Globus pallidus (tissue), 1 donor: ENCODE measurements at regions not wholly inside any gene's neighbourhood (a gene's known extent, or its start where the extent isn't known, plus 50 kb on each side); places are given as distances from the start of the nearest gene placed in this dataset.

ENCODE experiments used
- DNase-seq: peaks from one replicate; pipeline ENCODE4 v3.0.0-alpha.2; 2015; ENCODE audit warnings: low spot score

DNA sequence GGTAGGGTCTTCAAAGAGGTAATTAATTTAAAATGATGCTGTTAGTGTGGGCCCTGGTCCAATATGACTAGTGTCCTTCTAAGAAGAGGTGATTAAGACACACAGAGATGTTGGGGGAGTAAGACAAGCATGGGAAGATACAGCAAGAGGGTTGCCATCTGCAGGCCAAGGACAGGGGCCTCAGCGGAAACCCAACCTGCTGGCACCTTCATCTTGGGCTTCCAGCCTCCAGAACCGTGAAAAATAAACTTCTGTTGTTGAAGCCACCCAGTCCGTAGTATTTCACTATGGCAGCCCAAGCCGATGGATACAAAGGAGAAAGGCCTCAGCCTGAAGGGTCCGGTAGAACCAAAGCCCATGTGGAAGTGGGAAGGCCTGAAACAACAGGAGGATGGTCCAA is 161.7 kb upstream of the UBE2E1 start:
- DNase-seq: no peak

DNA sequence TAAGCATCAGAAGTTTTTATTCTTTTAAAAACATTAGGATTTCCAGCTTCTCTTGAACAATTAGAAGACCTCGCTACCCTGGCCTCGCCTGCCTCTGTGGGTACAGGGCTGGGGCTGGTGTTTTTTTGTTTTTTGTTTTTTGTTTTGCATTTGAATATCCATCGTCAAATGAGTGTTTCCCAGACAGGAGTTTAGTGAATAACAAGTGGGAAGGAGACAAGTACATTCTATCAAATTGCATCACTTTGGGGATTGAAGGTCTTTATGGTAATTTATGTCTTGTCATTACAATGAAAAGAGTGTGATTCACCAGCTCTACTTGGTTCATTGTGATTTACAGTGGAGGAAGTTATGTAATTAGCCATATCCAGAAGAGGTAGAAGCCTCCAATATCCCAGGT is 161.1 kb upstream of the UBE2E1 start:
- no peak for DNase-seq

DNA sequence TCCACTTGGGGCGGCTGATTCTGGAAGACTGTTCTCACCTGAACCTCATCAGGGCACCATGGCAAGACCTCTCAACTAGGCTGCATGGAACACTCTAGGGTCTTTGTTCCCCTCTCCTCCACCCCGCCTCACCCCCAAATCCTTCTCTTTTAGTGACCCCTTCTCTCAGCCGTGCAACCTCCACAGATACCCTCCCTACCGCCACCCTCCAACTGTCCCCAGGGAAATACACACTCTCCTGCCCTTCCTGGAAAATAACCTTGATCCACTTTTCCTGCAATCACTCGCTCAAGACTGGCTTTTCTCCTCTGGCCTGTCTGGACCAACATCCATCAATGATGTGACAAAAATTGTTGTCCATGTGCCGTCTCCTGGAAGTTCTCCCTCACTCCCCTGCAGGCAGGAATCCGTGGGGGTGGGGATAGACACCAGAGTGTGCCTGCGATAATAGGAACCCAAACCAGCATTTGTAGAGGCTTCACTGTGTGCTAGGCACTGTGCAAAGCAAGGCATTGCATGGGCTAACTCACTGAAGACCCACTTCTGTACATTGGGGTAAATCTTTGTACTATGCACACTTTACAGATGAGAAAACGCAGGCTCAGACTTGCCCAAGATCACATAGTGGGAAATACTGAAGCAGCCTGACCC is 160.1 kb upstream of the UBE2E1 start:
- no peak for DNase-seq

DNA sequence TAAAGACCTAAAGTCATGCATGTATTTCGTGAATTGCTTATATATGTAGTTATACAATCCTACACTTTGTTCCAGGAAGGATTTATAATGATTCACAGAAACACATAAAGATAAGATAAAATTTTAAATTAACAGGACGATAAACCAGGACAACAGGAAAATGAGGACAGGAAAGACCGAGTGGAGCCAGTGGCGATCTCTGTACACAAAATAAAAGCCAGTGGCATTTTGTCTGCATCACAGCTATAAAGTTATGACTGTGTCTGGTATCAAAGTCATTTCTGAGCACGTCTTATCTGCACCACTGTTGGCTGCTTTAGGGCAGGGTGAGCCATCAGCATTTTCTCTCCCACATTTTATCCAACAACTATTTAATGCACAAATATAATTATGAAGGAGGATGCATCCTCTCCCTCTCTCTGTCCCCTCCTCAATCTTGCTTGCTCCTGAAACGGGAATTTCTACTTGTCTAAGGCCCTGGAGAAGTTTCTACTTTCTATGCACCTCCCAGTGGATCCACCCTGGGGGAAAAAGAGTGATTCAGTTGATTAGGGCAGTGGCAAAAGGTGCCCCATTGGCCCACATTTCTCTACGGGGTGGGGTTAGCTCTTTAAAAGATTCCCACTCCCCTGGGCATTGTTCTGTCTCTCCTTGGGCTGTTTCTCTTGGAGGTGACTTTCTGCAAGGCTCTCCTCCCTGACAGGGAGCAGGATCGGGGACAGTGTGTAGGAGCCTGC is 159.4 kb upstream of the UBE2E1 start:
- DNase-seq: no peak

DNA sequence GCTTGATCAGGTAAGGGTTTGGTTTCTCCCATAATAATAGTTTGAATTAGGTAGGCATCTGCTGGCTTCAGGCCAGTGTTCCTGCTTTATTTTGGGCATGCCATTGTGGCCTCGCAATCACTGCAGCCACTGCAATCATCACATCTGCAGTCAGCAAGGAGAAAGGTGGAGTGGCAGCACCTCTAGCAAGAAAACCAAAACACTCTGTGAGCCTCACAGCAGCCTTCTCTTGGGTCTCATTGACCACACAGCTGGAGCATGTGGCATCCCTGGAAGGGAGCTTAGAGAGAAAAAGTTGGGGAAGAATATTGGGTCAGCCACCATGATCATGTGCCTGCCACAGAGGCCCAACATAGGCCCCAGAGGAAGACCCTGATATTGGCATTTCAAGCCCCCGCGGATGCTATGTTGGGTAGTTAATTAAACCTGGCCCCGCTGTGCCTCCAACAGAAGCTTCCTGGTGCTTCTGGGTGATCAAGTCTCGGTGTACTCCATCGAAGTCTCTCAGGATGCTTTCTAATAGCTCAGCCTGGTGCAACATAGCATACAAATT is 158.0 kb upstream of the UBE2E1 start:
- DNase-seq: no peak

DNA sequence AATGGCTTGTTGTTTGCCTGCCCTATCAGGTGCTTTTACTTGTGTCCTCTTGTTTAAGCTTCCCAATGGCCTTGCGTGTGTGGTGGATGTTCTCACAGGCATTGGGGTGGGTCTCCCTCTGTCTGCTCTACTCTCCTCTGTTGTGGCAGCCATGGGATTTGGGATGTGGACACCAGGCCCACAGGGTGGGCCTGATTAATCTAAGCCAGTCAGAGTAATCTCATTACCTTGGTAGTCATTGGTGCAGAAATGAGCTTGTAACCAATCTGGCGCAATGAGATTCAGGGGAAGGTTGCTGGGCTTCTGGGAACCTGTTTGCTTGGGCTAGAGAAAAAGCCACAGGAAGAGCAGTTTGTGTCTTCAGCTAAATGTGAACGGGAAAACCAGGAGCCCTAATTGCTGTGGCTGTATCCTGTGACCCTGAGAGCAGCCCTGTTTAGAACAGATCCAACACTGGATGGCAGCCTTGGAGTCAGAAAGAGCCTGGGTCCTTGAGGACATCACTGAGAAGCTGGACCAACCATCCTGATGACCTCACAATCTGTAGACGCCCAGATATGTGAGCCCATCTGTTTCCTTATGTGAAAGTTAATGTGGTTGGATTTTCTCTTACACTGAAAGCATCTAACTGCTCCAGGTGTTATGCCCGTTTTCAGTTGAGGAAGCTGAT is 157.3 kb upstream of the UBE2E1 start:
- DNase-seq: peak; percentile 39

DNA sequence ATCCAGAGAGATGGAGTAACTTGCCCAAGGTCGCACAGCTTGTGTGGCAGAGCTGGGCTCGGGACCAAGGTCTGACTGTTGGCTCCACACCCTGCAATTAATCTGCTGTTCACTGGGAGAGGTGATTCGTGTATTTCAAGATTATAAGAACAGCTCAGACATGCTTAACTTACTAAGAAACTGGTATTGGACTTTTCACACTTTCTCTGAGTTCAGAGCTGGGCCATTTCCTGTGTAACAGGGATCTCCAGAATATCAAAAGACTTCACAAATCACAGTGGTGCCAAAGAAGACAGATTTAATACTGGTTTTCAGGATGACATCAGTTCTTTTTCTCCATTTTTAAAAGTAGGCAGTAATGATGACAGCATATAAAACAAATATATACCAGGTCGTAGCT is 156.8 kb upstream of the UBE2E1 start:
- DNase-seq: no peak

DNA sequence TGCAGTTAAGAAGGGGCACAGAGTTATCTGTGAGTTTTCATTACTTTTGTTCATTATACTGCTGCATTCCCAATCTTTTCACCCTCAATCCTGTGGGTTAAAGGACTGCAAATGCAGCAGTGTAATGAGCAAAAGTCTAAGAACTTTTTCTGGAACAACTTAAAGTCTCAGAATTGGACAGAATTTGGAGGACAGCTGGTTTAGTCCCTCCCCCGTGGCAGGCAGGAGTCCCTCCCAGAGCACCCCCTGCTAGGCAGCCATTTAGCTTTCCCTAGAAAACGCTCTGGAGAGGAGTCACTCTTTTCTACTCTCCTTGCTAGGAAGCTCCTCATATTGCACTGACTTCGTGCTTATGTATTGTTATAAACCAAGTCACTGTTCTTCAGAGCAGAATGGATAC is 156.3 kb upstream of the UBE2E1 start:
- no peak for DNase-seq

DNA sequence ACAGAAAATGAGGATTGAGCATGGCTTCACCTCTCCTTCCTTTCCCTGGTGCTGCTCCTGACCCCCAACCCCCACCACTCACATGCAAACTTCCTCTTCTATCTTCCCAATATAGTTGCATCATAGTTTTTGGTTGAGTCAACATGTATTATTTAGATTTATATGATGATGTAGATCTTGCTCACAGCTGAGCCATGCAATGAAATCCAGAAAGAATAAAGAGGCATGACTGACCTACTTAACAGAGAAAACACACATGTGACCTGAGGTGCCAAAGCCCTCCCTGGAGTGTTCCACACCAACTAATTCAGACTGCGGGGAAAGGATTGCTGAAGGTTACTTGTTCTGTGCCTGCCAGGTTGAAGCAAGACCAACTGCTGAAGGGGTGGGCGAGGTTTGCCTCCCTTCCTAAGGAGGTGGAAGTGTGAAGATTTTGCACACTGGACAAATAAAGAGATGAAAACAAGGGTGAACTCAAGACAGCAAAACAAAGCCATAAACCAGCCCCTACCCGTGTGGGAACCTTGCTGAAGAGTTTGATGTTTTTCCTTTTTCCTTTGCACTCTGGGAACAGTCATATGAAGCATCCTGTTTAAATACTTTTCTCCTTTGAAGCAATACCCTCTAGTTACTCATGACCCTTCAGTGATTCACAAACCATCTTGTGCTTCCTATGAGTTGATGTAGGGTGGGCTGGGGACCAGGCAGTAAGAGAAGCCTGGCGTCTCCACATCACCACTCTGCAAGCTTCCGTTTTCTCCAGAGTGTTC is 155.2 kb upstream of the UBE2E1 start:
- no peak for DNase-seq

DNA sequence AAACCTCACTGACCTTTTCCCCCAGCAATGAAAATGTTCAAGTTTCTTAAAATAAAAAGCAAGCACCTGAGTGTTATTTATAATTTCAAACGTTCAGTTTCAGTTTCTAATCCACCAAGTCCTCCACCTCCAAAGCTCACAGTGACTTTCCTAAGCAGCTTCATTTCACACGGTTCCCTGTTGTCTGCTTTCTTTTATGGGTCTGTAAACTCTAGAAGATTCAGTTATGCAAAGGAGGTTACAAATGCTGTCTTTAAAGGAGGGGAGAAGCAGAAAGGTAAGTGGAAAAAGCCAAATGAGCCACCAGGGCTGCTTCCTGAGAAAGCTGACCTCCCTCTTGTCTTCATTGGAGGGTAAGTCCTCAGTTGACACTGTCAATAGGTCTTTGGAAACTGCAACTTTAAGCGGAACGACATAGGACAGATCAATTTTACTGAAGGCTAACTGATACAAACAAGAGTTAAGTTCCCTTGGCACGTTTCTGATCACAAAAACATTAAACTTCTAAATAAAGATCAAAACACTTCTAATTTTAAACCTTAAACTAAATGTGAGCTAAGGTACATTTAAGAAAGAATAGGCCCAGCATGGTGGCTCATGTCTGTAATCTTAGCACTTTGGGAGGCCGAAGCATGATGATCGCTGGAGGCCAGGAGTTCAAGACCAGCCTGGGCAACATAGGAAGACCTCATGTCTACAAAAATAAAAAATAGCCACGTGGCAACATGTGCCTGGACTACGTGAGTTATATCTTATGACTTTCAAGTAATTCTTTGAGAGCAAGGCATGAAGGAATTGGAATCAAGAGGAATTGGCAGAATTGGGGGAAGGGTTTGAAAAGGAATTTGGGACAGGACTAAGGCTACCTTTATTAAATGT is 151.9 kb upstream of the UBE2E1 start:
- no peak for DNase-seq

DNA sequence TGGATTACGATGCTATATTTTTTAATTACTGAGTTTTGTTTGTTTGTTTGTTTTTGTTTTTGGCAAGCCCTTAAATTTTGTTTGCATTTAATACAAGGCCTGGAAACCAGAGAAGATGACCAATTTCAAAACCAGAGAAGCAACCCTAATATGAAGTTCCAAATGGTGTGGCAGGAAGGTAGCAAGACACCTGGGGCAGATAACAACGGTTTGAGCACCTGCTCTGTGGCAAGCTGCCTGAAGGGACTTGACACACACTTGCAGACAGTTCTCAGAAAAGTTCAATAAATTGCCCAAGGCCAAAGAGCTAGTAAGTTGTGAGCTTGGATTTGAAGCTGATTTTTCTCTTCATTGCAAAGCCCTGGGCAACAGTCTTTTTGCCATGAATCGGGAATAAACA is 151.2 kb upstream of the UBE2E1 start:
- no peak for DNase-seq

DNA sequence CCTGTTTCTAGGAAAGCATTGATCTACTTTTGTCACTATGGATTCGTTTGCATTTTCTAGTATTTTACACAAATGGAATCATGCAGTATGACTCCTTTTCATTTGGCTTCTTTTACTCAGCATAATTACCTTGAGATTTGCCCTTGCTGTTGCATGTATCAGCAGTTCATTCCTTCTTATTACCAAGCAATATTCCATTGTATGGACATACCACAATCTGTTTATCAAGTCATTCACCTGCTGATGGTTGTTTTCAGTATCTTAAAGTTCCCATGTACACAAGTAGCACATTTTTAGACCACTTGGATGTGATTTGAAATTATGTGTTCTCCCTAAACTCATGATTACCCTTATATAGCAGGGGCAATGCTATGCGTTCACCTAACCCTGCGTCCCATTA is 150.0 kb upstream of the UBE2E1 start:
- DNase-seq: no peak

DNA sequence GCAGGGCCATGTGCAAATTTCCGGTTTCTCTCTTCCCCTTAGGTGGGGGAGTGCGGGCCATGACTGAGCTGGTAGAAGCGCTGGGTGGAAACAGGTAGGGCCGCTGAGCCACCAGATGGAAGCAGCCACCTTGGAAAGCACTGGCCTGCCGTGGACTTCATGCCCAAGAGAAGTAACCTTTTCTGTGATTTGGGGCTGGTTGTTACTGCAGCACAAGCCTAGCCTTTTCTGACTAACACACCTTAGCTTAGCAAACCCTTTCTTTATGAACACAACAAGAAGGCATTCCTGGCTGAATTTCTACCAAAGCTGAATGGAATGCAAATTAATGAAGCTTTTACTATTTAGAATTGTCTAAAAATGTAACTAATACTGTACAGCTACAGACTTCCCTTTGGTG is 149.6 kb upstream of the UBE2E1 start:
- no peak for DNase-seq

DNA sequence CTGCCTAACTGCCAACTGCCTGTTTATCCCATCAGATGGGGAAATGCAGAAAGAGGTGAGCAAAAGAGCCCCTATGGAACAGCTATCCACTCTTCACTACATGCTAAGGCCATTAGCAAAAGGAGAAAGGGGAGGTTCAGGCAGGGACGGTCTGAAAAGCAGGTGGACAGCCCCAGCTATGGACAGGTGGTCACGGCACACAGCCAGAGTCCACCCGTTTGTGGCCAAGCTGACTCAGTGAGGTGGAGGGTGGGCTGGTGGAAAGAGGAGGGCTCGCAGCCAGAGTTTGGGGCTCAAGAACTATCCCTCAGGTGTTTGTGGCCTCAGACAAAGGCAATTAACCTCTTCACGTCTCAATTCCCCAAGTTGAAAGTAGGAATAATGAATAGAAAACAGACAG is 148.9 kb upstream of the UBE2E1 start:
- DNase-seq: no peak

DNA sequence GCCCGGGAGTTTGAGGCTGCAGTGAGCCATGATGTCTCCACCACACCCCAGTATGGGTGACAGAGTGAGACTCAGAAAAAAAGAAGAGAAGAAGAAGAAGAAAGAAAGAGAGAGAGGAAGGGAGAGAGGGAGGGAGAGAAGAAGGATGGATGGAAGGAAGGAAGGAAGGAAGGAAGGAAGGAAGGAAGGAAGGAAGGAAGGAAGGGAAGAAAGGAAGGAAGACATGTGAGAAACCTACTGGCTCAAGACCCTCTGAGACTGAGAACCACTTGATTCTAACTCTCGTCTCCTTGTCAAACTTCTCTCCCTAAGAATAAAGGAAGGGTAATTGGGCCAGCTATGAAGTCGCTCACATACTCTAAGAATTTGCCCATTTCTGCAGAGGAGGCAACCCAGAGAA is 148.1 kb upstream of the UBE2E1 start:
- DNase-seq: no peak

DNA sequence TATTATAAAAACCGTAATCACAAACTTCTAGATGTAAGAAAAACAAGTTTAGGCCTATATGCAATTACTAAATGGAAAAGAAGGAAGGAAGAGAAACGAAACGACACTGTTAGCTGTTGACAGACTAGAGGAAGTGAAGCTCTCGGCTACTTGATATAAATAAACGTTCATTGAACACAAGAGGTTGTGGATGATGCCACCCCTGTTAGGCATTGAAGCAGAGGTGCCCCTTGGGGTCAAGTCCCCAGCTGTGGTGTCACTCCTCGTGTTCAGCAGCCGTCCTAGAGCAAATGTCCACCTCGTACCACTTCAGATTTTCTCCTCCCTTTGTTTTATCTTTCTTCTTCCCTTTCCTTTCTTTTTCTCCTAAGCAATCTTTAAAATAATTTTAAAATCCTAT is 146.5 kb upstream of the UBE2E1 start:
- DNase-seq: peak; percentile 37

DNA sequence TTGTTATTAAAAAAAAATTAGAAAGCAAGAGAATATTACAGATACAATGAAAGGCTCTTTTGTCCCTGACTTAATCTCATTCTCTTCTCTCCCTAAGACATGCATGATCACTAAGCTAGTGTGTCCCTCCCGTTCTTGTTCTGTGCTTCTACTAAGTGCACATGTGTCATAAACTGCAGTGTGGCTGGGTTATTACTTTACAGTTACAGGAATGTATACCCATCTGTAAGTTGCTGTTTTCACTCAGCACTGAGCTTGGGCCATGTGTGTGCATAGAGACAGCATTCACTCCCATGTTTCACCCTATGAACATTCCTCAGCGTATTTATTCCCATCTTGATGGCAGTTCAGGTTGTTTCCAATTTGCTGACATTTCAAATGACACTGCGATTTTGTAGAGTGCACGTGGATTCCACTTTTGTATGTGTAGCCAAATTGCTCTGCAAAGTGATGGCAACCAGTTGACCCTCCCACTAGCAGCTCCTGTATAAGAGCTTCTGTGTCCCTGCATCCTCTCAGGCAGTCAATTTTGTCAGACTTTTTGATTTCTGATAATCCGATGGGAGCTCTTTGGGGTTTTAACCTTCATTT is 145.8 kb upstream of the UBE2E1 start:
- no peak for DNase-seq

DNA sequence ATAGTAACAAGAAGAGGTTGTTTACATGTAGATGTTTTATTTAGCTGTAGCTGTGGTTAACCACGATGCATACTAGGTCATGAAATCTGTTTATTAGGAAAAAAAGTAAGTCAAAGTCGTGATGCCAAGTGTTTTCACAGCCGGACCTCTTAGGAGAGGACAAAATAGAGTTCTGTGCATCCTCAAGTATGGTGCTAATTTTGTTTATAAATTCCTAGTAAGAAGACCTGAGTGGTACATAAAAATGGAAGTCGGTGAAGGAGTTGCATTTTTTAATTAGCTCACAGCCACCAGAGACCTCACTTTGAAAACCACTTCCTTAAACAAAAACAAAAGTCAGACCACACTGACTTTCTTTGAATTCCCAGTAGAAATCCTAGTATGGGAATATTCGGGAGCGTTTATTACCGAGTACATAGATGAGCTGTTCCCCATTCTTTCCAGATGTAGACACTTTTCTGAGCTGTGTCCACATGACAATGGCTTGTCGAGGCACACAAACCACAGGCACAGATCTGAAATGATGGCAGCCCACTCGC is 143.6 kb upstream of the UBE2E1 start:
- DNase-seq: no peak

DNA sequence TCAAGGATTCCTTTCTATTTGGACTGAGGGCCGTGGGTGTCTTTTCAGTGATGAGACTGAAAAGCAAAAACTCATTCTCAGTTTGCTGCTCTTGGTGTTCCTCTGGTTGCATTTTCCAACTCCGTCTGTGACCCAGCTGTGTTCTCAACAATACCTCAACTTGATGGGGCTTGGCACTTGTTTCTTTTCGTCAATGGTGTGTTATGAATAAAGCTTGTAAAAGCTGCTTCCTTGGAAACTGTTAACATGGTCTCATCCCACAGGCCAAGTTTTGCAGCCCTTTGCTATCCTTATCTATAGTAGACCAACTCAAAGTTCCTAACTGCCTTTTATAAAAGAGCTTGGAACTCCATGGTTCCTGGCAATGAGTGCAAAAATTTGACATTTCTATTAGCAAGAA is 142.5 kb upstream of the UBE2E1 start:
- no peak for DNase-seq

DNA sequence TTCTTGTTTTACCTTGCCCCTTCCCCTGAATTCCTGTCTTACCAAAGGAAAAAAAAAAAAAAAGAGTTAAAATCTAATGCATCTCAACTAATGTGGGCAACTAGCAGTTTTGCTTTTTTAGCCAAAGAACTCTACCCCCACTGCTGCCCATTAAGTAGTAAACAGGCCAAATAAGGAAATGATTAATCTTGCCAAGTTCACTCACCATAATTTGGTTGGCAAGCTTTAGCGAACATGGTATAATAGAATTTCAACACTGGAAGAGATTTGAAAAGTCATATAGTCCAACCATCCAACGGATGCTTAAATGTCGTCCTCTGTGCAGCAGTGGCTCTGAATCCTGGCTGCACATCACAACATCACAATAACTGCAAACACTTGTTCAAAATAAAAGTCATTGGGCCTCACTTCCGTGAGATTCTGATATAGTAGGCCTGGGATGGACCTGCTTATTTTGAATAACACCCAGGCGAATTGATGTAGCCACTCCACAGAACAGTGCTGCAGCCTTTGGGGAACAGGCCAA is 142.0 kb upstream of the UBE2E1 start:
- no peak for DNase-seq
